ENCODE measurements at regions not wholly inside any gene's neighbourhood (a gene's known extent, or its start where the extent isn't known, plus 50 kb on each side); places are given as distances from the start of the nearest gene placed in this dataset.

DNA sequence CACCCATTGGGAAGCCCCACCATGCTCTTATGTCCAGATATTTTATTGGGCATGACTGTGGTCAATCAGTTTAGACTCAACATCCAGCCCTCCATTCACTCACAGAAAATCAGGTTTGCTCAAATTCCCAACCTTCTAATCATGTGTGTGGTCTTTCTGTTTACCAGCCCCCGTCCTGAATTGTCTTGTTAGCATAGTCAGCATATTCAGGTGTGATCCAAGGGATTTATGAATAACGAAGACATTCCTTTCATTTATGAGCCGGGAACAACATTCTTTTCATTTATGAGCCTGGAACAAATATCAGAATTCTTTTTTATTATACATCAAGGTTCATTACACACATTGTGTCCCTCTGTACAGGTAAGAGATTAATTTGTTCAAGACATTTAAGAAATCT lies 376.3 kb upstream of the POM121L12 start:
- no peak for DNase-seq (ENCODE audit: insufficient read length, low spot score)
- TF ChIP-seq PAX5 (IDR thresholded peaks at IDR 0.05; ENCODE audit: insufficient read depth, low read length, severe bottlenecking) (no peak), SPI1 (IDR thresholded peaks at IDR 0.05; ENCODE audit: low read depth, low read length) (no peak), POLR2A (IDR thresholded peaks at IDR 0.05; ENCODE audit: low read depth, low read length) (no peak), POLR2AphosphoS5 (IDR thresholded peaks at IDR 0.05; ENCODE audit: low read depth, low read length) (no peak), POU2F2 (IDR thresholded peaks at IDR 0.05; ENCODE audit: low read depth, low read length) (no peak), TAF1 (IDR thresholded peaks at IDR 0.05; ENCODE audit: low read depth, low read length) (no peak)
- FAIRE-seq, result no peak

GRCh38 chr7:52656098-52656497 lies 379.3 kb upstream of the POM121L12 start:
- no peak for TF ChIP-seq SPI1 (IDR thresholded peaks at IDR 0.05; ENCODE audit: low read depth, low read length)
- TF ChIP-seq TAF1 (IDR thresholded peaks at IDR 0.05; ENCODE audit: low read depth, low read length), result no peak
- no peak for TF ChIP-seq POU2F2 (IDR thresholded peaks at IDR 0.05; ENCODE audit: low read depth, low read length)
- no peak for TF ChIP-seq POLR2AphosphoS5 (IDR thresholded peaks at IDR 0.05; ENCODE audit: low read depth, low read length)
- TF ChIP-seq PAX5 (IDR thresholded peaks at IDR 0.05; ENCODE audit: insufficient read depth, low read length, severe bottlenecking), result no peak
- no peak for TF ChIP-seq POLR2A (IDR thresholded peaks at IDR 0.05; ENCODE audit: low read depth, low read length)
- DNase-seq (ENCODE audit: insufficient read length, low spot score) (no peak), FAIRE-seq (no peak)

- DNase-seq (ENCODE audit: insufficient read length, low spot score), result no peak
These were observed 382.8 kb upstream of the POM121L12 start for GRCh38 chr7:52652621-52653020.

DNA sequence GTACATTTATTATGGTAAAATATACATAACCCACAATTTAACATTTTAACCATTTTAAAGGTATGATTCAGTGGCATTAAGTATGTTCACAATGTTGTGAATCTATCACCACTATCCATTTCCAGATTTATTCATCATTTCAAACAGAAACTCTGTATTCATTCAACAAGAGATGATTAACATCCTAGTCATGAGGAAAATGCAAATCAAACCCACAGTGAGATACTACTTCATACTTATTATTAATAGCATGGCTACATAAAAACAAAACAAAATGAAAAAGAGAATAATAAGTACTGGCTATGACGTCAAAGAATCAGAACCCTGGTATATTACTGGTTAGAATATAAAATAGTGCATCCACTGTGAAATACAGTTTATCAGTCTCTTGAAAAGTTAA lies 386.6 kb upstream of the POM121L12 start:
- no peak for DNase-seq (ENCODE audit: insufficient read length, low spot score)
- no peak for TF ChIP-seq PAX5 (IDR thresholded peaks at IDR 0.05; ENCODE audit: insufficient read depth, low read length, severe bottlenecking)
- no peak for TF ChIP-seq SPI1 (IDR thresholded peaks at IDR 0.05; ENCODE audit: low read depth, low read length)
- no peak for TF ChIP-seq POLR2A (IDR thresholded peaks at IDR 0.05; ENCODE audit: low read depth, low read length)
- TF ChIP-seq POLR2AphosphoS5 (IDR thresholded peaks at IDR 0.05; ENCODE audit: low read depth, low read length), result no peak
- no peak for TF ChIP-seq POU2F2 (IDR thresholded peaks at IDR 0.05; ENCODE audit: low read depth, low read length)
- TF ChIP-seq TAF1 (IDR thresholded peaks at IDR 0.05; ENCODE audit: low read depth, low read length), result no peak
- no peak for FAIRE-seq

More at GRCh38 chr7:52652621-52653020, 382.8 kb upstream of the POM121L12 start:
- TF ChIP-seq TAF1 (IDR thresholded peaks at IDR 0.05; ENCODE audit: low read depth, low read length) (no peak), PAX5 (IDR thresholded peaks at IDR 0.05; ENCODE audit: insufficient read depth, low read length, severe bottlenecking) (no peak), POU2F2 (IDR thresholded peaks at IDR 0.05; ENCODE audit: low read depth, low read length) (no peak), POLR2AphosphoS5 (IDR thresholded peaks at IDR 0.05; ENCODE audit: low read depth, low read length) (no peak), POLR2A (IDR thresholded peaks at IDR 0.05; ENCODE audit: low read depth, low read length) (no peak), SPI1 (IDR thresholded peaks at IDR 0.05; ENCODE audit: low read depth, low read length) (no peak)
- no peak for FAIRE-seq

DNA sequence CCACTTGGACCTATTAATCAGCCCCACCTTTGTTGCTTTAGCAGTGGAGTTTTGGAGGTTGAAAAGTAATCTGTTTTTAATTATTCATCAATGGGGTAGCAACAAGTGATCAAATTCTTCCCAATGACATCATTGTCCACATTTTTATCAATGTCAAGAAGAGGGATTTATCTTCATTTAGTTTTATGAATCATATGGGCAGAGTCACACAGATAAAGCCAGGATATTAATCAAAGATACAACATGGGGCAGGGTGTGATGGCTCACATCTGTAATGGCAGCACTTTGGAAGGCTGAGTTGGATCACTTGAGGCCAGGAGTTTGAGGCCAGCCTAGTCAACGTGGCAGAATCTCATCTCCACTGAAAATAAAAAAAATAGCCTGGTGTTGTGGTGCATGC lies 388.4 kb upstream of the POM121L12 start:
- FAIRE-seq, result no peak
- TF ChIP-seq PAX5 (IDR thresholded peaks at IDR 0.05; ENCODE audit: insufficient read depth, low read length, severe bottlenecking), result no peak
- no peak for TF ChIP-seq SPI1 (IDR thresholded peaks at IDR 0.05; ENCODE audit: low read depth, low read length)
- TF ChIP-seq POLR2AphosphoS5 (IDR thresholded peaks at IDR 0.05; ENCODE audit: low read depth, low read length), result no peak
- no peak for DNase-seq (ENCODE audit: insufficient read length, low spot score)

DNA sequence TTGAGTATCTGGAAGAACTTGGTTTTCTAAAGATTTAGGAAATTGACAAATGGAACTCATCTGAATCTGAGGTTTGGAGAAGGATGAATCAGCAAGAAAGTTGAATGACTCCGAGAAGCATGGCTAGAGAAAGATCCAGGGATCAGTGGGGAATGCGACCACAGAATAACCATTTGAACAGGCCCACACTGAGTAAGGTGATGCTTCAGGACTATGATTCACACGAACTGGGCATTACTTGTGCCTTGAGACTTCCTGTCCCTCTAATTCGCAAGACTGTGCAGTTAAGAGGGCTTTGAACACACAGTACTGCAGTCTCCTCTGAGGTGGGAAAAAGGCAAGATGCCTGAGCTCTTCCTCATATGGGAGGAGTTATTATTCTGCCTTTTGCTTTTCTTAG lies 395.5 kb upstream of the POM121L12 start:
- DNase-seq (ENCODE audit: insufficient read length, low spot score) (no peak), FAIRE-seq (no peak)
- TF ChIP-seq POLR2AphosphoS5 (IDR thresholded peaks at IDR 0.05; ENCODE audit: low read depth, low read length) (no peak), POLR2A (IDR thresholded peaks at IDR 0.05; ENCODE audit: low read depth, low read length) (no peak), PAX5 (IDR thresholded peaks at IDR 0.05; ENCODE audit: insufficient read depth, low read length, severe bottlenecking) (no peak), POU2F2 (IDR thresholded peaks at IDR 0.05; ENCODE audit: low read depth, low read length) (no peak), SPI1 (IDR thresholded peaks at IDR 0.05; ENCODE audit: low read depth, low read length) (no peak), TAF1 (IDR thresholded peaks at IDR 0.05; ENCODE audit: low read depth, low read length) (no peak)

DNA sequence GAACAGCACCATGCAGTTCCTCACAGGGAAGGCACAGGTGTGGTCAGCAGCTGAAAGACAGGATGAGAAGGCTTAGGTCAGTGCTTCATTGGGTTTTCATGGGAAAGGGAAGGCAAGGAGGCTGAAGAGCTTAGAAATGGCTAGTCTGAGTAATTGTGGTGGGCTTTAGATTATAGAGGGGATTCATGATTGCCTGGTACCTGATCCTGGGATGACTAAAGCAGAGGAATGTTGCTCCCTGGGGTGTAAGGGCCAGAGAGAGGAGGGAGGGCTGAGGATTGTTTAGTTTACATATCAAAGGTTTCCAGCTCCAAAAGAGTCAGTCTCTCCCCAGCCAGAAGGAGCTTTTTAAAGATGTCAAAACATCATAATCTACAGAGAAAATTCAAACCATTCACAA lies 396.3 kb upstream of the POM121L12 start:
- FAIRE-seq (no peak), DNase-seq (ENCODE audit: insufficient read length, low spot score) (no peak)
- TF ChIP-seq PAX5 (IDR thresholded peaks at IDR 0.05; ENCODE audit: insufficient read depth, low read length, severe bottlenecking), result no peak

DNA sequence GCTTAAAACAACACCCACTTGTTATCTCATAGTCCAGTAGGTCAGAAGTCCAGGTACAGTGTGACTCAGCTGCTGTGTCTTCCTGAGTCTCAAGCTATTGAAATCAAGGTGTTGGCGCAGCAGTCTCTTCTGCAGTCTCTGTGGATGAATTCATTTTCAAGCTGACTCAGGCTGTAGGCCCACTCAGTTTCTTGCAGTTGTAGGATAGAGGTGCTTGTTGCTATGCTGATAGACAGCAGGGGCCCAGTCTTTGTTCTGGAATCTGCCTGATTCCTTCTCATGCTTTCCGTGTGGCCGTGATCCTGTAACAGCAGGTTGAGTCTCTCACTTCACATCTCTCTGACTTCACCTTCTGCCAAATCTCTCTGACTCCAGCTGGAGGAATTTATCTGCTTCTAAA lies 400.4 kb upstream of the POM121L12 start:
- TF ChIP-seq POLR2AphosphoS5 (IDR thresholded peaks at IDR 0.05; ENCODE audit: low read depth, low read length) (no peak), PAX5 (IDR thresholded peaks at IDR 0.05; ENCODE audit: insufficient read depth, low read length, severe bottlenecking) (no peak), TAF1 (IDR thresholded peaks at IDR 0.05; ENCODE audit: low read depth, low read length) (no peak), SPI1 (IDR thresholded peaks at IDR 0.05; ENCODE audit: low read depth, low read length) (no peak), POU2F2 (IDR thresholded peaks at IDR 0.05; ENCODE audit: low read depth, low read length) (no peak), POLR2A (IDR thresholded peaks at IDR 0.05; ENCODE audit: low read depth, low read length) (no peak)
- FAIRE-seq (no peak), DNase-seq (ENCODE audit: insufficient read length, low spot score) (no peak)

- TF ChIP-seq SPI1 (IDR thresholded peaks at IDR 0.05; ENCODE audit: low read depth, low read length) (no peak), TAF1 (IDR thresholded peaks at IDR 0.05; ENCODE audit: low read depth, low read length) (no peak), POLR2A (IDR thresholded peaks at IDR 0.05; ENCODE audit: low read depth, low read length) (no peak), POLR2AphosphoS5 (IDR thresholded peaks at IDR 0.05; ENCODE audit: low read depth, low read length) (no peak), POU2F2 (IDR thresholded peaks at IDR 0.05; ENCODE audit: low read depth, low read length) (no peak), PAX5 (IDR thresholded peaks at IDR 0.05; ENCODE audit: insufficient read depth, low read length, severe bottlenecking) (no peak)
- no peak for FAIRE-seq
- no peak for DNase-seq (ENCODE audit: insufficient read length, low spot score)
These were observed 414.6 kb upstream of the POM121L12 start for GRCh38 chr7:52620849-52621248.

DNA sequence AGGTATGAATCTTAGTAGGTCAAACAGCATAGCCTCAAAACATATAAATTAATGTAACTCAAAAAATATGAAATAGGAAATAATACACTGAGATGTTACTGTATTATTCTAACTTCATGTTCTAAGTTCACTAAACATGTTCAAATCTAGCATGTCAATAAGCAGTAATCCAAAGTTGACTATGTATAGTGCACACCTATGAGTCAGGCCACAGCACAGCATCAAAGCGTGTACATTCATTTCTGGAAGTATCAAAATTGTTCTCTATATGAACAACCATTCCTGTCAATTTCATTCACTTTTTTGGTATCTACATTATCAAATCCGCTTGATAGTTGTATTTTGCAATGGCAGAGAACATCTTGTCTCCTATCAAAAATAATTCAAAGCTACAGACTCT lies 418.9 kb upstream of the POM121L12 start:
- DNase-seq (ENCODE audit: insufficient read length, low spot score) (no peak), FAIRE-seq (no peak)
- TF ChIP-seq PAX5 (IDR thresholded peaks at IDR 0.05; ENCODE audit: insufficient read depth, low read length, severe bottlenecking) (no peak), TAF1 (IDR thresholded peaks at IDR 0.05; ENCODE audit: low read depth, low read length) (no peak), POU2F2 (IDR thresholded peaks at IDR 0.05; ENCODE audit: low read depth, low read length) (no peak), SPI1 (IDR thresholded peaks at IDR 0.05; ENCODE audit: low read depth, low read length) (no peak), POLR2AphosphoS5 (IDR thresholded peaks at IDR 0.05; ENCODE audit: low read depth, low read length) (no peak), POLR2A (IDR thresholded peaks at IDR 0.05; ENCODE audit: low read depth, low read length) (no peak)
